H9 (cell line): ENCODE measurements at regions not wholly inside any gene's neighbourhood (a gene's known extent, or its start where the extent isn't known, plus 50 kb on each side); places are given as distances from the start of the nearest gene placed in this dataset.

Experiments
- DNase-seq: peaks from one replicate; pipeline ENCODE4 v3.0.0-alpha.2; 2017
- H2AFZ ChIP-seq: one replicate; pipeline ENCODE4 v1.6.1; 2013; ENCODE audit warnings: mild to moderate bottlenecking, low read length, control low read depth, moderate library complexity
- H2AK5ac ChIP-seq: 2 replicates; pipeline ENCODE4 v1.6.1; 2013; ENCODE audit warnings: low read length, control low read depth, mixed read lengths; ENCODE audit not compliant: insufficient read length
- H2BK120ac ChIP-seq: one replicate; pipeline ENCODE4 v1.6.1; 2013; ENCODE audit warnings: low read depth, mild to moderate bottlenecking, low read length, control low read depth, inconsistent platforms; ENCODE audit not compliant: poor library complexity, severe bottlenecking
- H2BK12ac ChIP-seq: 2 replicates; pipeline ENCODE4 v1.6.1; 2013; ENCODE audit warnings: low read length, control low read depth, mixed read lengths, low read depth; ENCODE audit not compliant: insufficient read length
- H2BK15ac ChIP-seq: 2 replicates; pipeline ENCODE4 v1.6.1; 2013; ENCODE audit warnings: low read depth, low read length, control low read depth
- H2BK20ac ChIP-seq: one replicate; pipeline ENCODE4 v1.6.1; 2013; ENCODE audit warnings: low read depth, mild to moderate bottlenecking, low read length, control low read depth, inconsistent platforms; ENCODE audit not compliant: poor library complexity, severe bottlenecking
- H2BK5ac ChIP-seq: 2 replicates; pipeline ENCODE4 v1.6.1; 2013; ENCODE audit warnings: low read length, control low read depth, mixed read lengths; ENCODE audit not compliant: insufficient read length
- H3K14ac ChIP-seq: 2 replicates; pipeline ENCODE4 v1.6.1; 2013; ENCODE audit warnings: low read length, control low read depth; ENCODE audit not compliant: insufficient read depth
- H3K18ac ChIP-seq: 2 replicates; pipeline ENCODE4 v1.6.1; 2013; ENCODE audit warnings: low read depth, mild to moderate bottlenecking, mixed read lengths, low read length, control low read depth; ENCODE audit not compliant: insufficient read length
- H3K23ac ChIP-seq: 2 replicates; pipeline ENCODE4 v1.6.1; 2013; ENCODE audit warnings: low read length, control low read depth, mixed read lengths, low read depth; ENCODE audit not compliant: insufficient read length
- H3K23me2 ChIP-seq: 2 replicates; pipeline ENCODE4 v1.6.1; 2013; ENCODE audit warnings: low read depth, mild to moderate bottlenecking, mixed read lengths, low read length, control low read depth; ENCODE audit not compliant: insufficient read length, poor library complexity, severe bottlenecking
- H3K27ac ChIP-seq: 2 replicates; pipeline ENCODE4 v1.5.1; 2013; ENCODE audit warnings: low read length, control low read depth, mixed read lengths, low read depth; ENCODE audit not compliant: insufficient read length
- H3K27me3 ChIP-seq: 2 replicates; pipeline ENCODE4 v1.6.1; 2013; ENCODE audit warnings: low read length, control low read depth, inconsistent platforms; ENCODE audit not compliant: insufficient read depth
- H3K4ac ChIP-seq: 2 replicates; pipeline ENCODE4 v1.6.1; 2013; ENCODE audit warnings: low read depth, mild to moderate bottlenecking, control low read depth, inconsistent platforms, low read length, moderate library complexity
- H3K4me1 ChIP-seq: 2 replicates; pipeline ENCODE4 v1.6.1; 2013; ENCODE audit warnings: low read length, control low read depth, inconsistent platforms; ENCODE audit not compliant: insufficient read depth
- H3K4me2 ChIP-seq: 2 replicates; pipeline ENCODE4 v1.6.1; 2013; ENCODE audit warnings: low read length, control low read depth, mixed read lengths; ENCODE audit not compliant: insufficient read length, insufficient read depth
- H3K56ac ChIP-seq: 2 replicates; pipeline ENCODE4 v1.6.1; 2013; ENCODE audit warnings: low read depth, mild to moderate bottlenecking, mixed read lengths, low read length, control low read depth; ENCODE audit not compliant: insufficient read length
- H3K79me1 ChIP-seq: 2 replicates; pipeline ENCODE4 v1.6.1; 2013; ENCODE audit warnings: low read depth, mild to moderate bottlenecking, moderate library complexity, low read length, control low read depth, inconsistent platforms; ENCODE audit not compliant: insufficient read depth, poor library complexity, severe bottlenecking
- H3K79me2 ChIP-seq: 2 replicates; pipeline ENCODE4 v1.6.1; 2013; ENCODE audit warnings: low read length, control low read depth, inconsistent platforms; ENCODE audit not compliant: insufficient read depth
- H3K9ac ChIP-seq: 2 replicates; pipeline ENCODE4 v1.6.1; 2013; ENCODE audit warnings: low read length, control low read depth, mixed read lengths; ENCODE audit not compliant: insufficient read length; ENCODE audit errors: extremely low read depth
- H3K9me3 ChIP-seq: one replicate; pipeline ENCODE4 v1.6.1; 2013; ENCODE audit warnings: low read depth, low read length, inconsistent platforms; ENCODE audit not compliant: control insufficient read depth
- H3T11ph ChIP-seq: one replicate; pipeline ENCODE4 v1.6.1; 2013; ENCODE audit warnings: mild to moderate bottlenecking, low read length, control low read depth, inconsistent platforms
- H4K20me1 ChIP-seq: one replicate; pipeline ENCODE4 v1.6.1; 2013; ENCODE audit not compliant: control insufficient read depth, insufficient read length, insufficient read depth
- H4K5ac ChIP-seq: 2 replicates; pipeline ENCODE4 v1.6.1; 2013; ENCODE audit warnings: low read depth, mild to moderate bottlenecking, mixed read lengths, low read length, control low read depth; ENCODE audit not compliant: insufficient read length
- H4K8ac ChIP-seq: replicated peaks from 2 replicates; pipeline ENCODE4 v1.6.1; 2013; ENCODE audit warnings: low read length, control low read depth, mixed read lengths, low read depth; ENCODE audit not compliant: insufficient read length
- H4K91ac ChIP-seq: 2 replicates; pipeline ENCODE4 v1.6.1; 2013; ENCODE audit warnings: low read depth, mild to moderate bottlenecking, moderate library complexity, mixed read lengths, low read length, control low read depth; ENCODE audit not compliant: insufficient read length
- H3K27ac Mint-ChIP-seq, 3 experiments: 2 replicates in 2 of 3; 3 replicates in 1 of 3; pipeline ENCODE4 v1.8.0; 2020 to 2021; ENCODE audit warnings: mixed read lengths in 3 of 3, mild to moderate bottlenecking in 1 of 3, moderate library complexity in 1 of 3
- H3K27me3 Mint-ChIP-seq: 2 replicates; pipeline ENCODE4 v1.8.0; 2021; ENCODE audit warnings: low read depth, mild to moderate bottlenecking, moderate library complexity, mixed read lengths
- H3K36me3 Mint-ChIP-seq, 3 experiments: 2 replicates in 2 of 3; 3 replicates in 1 of 3; pipeline ENCODE4 v1.8.0; 2020 to 2021; ENCODE audit warnings: low read depth in 3 of 3, mixed read lengths in 3 of 3; ENCODE audit not compliant: insufficient read depth in 1 of 3
- H3K4me1 Mint-ChIP-seq, 2 experiments: 2 replicates each; pipeline ENCODE4 v1.8.0; 2020; ENCODE audit warnings: mixed read lengths in 2 of 2
- H3K4me3 Mint-ChIP-seq, 2 experiments: 2 replicates in 1 of 2; 3 replicates in 1 of 2; pipeline ENCODE4 v1.8.0; 2020 to 2021; ENCODE audit warnings: mild to moderate bottlenecking in 2 of 2, mixed read lengths in 2 of 2, moderate library complexity in 1 of 2
- H3K9me3 Mint-ChIP-seq, 2 experiments: 2 replicates in 1 of 2; 3 replicates in 1 of 2; pipeline ENCODE4 v1.8.0; 2020; ENCODE audit warnings: mild to moderate bottlenecking in 2 of 2, mixed read lengths in 2 of 2, moderate library complexity in 1 of 2
- CTCF ChIP-seq: fragments of 200-600 bp; sonication (generic); conservative IDR thresholded peaks from 3 replicates; pipeline ENCODE4 v1.8.0; 2021; ENCODE audit warnings: antibody characterized with exemption, mild to moderate bottlenecking
- WGBS: extraction: QIAGEN DNeasy Blood & Tissue Kit; methylation state at CpG from one replicate; pipeline ENCODE4 v1.1.7; 2013; ENCODE audit warnings: missing lambda C conversion rate, low lambda C conversion rate, mixed read lengths; ENCODE audit not compliant: insufficient read length; ENCODE audit errors: extremely low coverage; 5-methylcytosine and 5-hydroxymethylcytosine counted together

DNA sequence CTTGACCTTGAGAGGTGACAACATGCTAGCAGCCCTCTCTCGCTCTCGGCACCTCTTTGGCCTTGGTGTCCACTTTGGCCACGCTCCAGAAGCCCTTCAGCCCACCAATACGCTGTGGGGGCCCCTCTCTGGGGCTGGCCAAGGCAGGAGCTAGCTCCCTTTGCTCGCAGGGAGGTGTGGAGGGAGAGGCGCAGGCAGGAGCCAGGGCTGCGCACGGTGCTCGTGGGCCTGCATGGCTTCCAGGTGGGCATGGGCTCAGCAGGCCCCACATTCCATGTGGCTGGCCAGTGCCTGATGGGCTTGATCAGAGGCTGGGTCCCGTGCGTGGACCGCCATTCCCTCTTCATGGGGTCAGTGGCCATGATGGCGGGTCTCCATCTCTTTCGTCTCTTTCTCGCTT lies 1237.0 kb upstream of the USP15 start:
- Mint-ChIP-seq H3K4me3 (no peak overlapping the region), H3K27me3 (no peaks in the 10 kb centered on the region), H3K9me3 (peaks cover 34 to 44% of the 10 kb centered on the region in 2 experiments), H3K36me3 (peaks cover 5 to 20% (median 15%) of the 10 kb centered on the region in 3 experiments), H3K27ac (no peak overlapping the region), H3K4me1 (no peaks in the 10 kb centered on the region)
- Histone ChIP-seq H4K5ac (no peak overlapping the region), H2BK20ac (no peak overlapping the region), H3K18ac (no peak overlapping the region), H3K14ac (no peak overlapping the region), H3K56ac (no peak overlapping the region), H3K9ac (no peak overlapping the region), H3K23me2 (no peaks in the 10 kb centered on the region), H3K23ac (no peak overlapping the region), H3K27me3 (no peaks in the 10 kb centered on the region), H3K79me2 (no peaks in the 10 kb centered on the region), H2BK120ac (no peak overlapping the region), H2AFZ (no peak overlapping the region), H3K4me2 (no peak overlapping the region), H3K4ac (no peak overlapping the region), H4K20me1 (no peaks in the 10 kb centered on the region), H3K9me3 (no peaks in the 10 kb centered on the region), H3K27ac (no peak overlapping the region), H4K91ac (no peak overlapping the region), H2AK5ac (no peak overlapping the region), H3K79me1 (no peaks in the 10 kb centered on the region), H3K4me1 (no peaks in the 10 kb centered on the region), H2BK15ac (no peak overlapping the region), H2BK12ac (no peak overlapping the region), H4K8ac (no peak overlapping the region), H3T11ph (no peak overlapping the region), H2BK5ac (no peak overlapping the region)
- no CpG with 5 or more reads among the region's 15 CpGs for WGBS
- no peak for TF ChIP-seq CTCF
- no peak for DNase-seq
